GM19397 (cell line): ENCODE measurements at regions not wholly inside any gene's neighbourhood (a gene's known extent, or its start where the extent isn't known, plus 50 kb on each side); places are given as distances from the start of the nearest gene placed in this dataset.

Source experiments
- ATAC-seq: cut with Tn5 transposase; IDR thresholded peaks from one replicate; pipeline ENCODE4 v1.9.1; 2021; ENCODE audit warnings: mild to moderate bottlenecking, moderate library complexity; ENCODE audit not compliant: unreplicated experiment

GRCh38 chr2:147712051-147712450, 132.8 kb upstream of the ACVR2A start:
- ATAC-seq: no peak

- no peak for ATAC-seq
Observed at GRCh38 chr2:147711031-147711430, 133.8 kb upstream of the ACVR2A start.

- no peak for ATAC-seq
Observed at GRCh38 chr2:147709655-147710054, 135.2 kb upstream of the ACVR2A start.

GRCh38 chr2:147703171-147703570, 141.7 kb upstream of the ACVR2A start:
- no peak for ATAC-seq

GRCh38 chr2:147698166-147698565, 146.7 kb upstream of the ACVR2A start:
- ATAC-seq: no peak

GRCh38 chr2:147696426-147696825, 148.4 kb upstream of the ACVR2A start:
- no peak for ATAC-seq

GRCh38 chr2:147689220-147689909, 155.5 kb upstream of the ACVR2A start:
- peak; percentile 97 for ATAC-seq

- ATAC-seq: no peak
Observed at GRCh38 chr2:147688242-147688641, 156.6 kb upstream of the ACVR2A start.

GRCh38 chr2:147686365-147686764, 158.5 kb upstream of the ACVR2A start:
- ATAC-seq: no peak

- ATAC-seq: no peak
Observed at GRCh38 chr2:147684903-147685302, 159.9 kb upstream of the ACVR2A start.

- ATAC-seq: no peak
Observed at GRCh38 chr2:147683380-147683779, 161.4 kb upstream of the ACVR2A start.

GRCh38 chr2:147681093-147681492, 163.7 kb upstream of the ACVR2A start:
- ATAC-seq: no peak

- no peak for ATAC-seq
Observed at GRCh38 chr2:147679955-147680531, 164.8 kb upstream of the ACVR2A start.

- no peak for ATAC-seq
Observed at GRCh38 chr2:147679191-147679954, 165.5 kb upstream of the ACVR2A start.

GRCh38 chr2:147665105-147665504, 179.7 kb upstream of the ACVR2A start:
- ATAC-seq: no peak

- ATAC-seq: no peak
Observed at GRCh38 chr2:147663962-147664361, 180.9 kb upstream of the ACVR2A start.

- peak; percentile 76 for ATAC-seq
Observed at GRCh38 chr2:147663153-147663961, 181.5 kb upstream of the ACVR2A start.

GRCh38 chr2:147662221-147662620, 182.6 kb upstream of the ACVR2A start:
- no peak for ATAC-seq

- no peak for ATAC-seq
Observed at GRCh38 chr2:147660680-147661079, 184.1 kb upstream of the ACVR2A start.

GRCh38 chr2:147659051-147659450, 185.8 kb upstream of the ACVR2A start:
- no peak for ATAC-seq
